Activated CD4-positive, alpha-beta T cell treated with anti-CD3 and anti-CD28 coated beads for 4 hours (primary cell): ENCODE measurements at regions not wholly inside any gene's neighbourhood (a gene's known extent, or its start where the extent isn't known, plus 50 kb on each side); places are given as distances from the start of the nearest gene placed in this dataset.

Experiments
- DNase-seq, 2 donors: peaks; one replicate each; pipeline ENCODE4 v3.0.0-alpha.2; 2020

DNA sequence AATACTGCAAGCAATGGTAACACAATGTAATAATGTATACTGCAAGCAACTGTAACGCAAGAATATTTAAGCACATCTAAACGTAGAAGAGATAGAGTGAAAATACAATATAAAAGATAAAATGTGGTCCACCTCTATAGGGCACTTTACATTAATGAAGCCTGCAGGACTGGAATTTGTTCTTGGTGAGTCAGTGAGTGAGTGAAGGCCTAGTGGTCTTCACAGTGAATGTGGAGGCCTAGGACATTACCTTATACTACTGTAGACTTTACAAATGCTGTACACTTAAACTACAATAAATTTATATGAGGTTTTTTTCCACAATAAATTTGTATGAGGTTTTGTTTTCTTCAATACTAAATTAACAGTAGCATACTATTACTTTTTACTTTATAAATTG, 287.4 kb upstream of the SNX7 start:
- no peak for DNase-seq

DNA sequence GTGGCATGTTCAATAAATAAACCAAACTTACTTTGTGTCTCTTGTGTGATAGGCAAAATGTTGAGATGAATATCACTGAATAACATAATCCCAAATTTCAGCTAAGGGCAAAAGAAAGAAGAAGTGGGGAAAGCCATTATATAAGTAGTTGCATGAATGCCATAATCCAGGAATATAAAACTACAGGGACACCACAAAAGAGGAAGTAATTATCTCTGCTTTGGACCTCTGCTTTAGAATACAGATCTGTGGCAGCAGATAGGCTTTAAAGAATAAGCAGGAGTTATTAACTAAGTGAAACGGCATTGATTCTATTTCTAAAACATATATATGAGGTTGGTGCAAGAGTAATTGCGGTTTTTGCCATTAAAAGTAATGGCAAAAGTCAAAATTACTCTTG, 288.5 kb upstream of the SNX7 start:
- DNase-seq, result no peak

DNA sequence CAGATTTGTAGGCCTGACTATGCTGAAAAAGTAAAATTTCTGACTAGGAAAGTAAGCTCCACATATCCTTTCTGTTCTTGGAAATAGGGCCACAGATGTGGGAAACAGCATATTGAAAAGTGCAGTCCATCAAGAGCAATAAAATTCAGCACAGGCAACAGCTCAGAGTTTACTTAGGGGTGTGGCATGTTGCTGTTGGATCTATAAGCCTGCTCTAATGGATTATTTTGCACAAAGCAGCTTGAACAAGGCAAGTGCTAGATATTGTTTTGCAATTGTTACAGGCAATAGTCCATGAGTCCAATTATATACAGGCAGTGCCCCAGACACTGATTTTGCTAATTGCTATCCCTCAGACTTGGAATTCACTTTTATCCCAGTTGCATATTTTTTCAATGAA, 289.8 kb upstream of the SNX7 start:
- DNase-seq, result no peak

DNA sequence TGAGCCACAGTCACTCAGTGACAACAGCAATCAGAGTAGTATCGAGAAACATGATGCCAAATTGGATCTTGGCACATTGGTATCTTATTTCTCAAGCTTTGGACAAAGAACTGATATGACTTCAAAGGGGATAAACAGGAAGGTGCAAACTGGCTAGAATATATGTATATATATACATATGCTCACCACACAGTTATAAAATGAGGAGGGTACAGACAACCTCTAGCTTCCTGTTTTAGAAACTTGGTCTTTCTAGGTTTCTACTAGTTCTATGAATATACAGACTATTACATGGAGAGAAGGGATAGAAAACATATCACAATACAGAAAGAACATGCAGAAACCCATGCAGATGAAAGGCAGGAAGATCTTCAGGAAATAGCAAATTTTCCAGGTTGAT, 292.1 kb upstream of the SNX7 start:
- no peak for DNase-seq

DNA sequence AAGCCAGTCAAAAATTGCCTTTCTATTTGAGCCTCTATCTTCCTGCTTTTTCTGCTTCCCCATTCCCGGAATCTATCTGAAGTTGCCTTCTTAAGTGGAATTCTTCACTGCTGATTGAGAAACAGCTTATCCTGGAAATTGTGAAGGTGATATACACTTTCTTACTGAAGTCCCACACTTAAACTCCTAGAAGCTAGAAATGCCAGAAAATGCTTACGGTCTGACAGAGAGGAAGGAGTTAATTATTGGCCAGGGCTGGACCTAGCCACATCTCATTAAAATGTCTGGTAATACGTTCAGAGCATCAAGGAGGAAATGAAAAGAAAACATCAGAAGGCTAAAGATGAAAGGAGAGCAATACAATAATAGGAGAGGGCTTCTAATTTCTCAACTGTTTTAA, 292.5 kb upstream of the SNX7 start:
- DNase-seq, result no peak

DNA sequence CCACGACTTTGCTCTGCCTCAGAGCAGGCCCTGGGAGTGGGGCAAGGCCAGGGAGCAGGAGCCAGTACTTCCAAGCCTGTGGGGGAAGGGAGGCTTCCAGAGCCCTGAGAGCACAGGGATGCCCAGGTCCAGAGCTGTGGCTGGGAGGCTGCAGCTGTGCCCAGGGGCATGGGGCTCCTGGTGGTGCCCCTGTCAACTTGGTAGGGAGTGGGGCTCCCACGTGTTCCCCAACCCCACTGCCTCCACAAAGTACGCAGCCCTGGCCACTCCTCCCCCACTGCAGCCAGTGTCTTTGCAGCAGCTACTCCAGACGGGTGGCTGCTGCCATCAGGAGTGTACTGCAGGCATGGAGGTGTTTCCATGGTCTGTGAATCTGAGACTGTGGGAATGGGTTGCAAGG, 294.1 kb upstream of the SNX7 start:
- no peak for DNase-seq

DNA sequence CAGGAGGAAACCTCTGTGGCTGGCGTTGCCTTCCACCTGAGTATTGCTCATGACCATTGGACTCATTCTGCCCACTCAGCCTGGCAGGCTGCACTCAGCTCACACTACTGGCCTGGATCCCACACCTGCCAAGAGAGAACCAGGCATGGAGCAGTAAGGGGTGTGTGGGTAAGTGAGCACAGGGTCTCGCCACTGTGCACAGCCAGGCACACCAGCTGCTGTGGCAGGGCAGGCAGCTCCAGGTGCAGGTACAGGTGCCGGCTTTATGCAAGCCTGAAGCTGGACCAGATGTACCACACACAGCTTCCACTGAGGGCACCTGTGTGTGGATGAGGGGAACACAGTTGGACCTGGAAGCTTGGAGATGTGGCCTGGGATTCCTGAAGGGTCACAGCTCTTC, 295.2 kb upstream of the SNX7 start:
- no peak for DNase-seq

DNA sequence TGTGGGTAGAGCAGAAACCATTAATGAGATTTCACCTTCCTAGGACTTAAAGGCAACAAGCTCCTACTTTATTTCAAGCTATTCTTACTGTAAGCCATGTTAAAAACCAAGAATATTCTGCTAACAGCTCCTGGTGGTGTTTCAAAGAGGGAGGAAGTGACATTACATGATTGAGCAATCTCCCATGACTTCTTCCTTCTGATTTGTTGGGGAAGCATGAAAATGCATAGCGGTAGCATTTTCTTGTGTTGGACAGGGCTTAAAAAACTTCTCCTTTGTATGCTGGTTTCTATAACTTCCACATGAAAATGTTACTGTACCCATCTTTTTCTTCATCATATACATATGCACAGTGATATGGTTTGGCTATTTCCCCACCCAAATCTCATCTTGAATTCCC, 297.0 kb upstream of the SNX7 start:
- DNase-seq, result no peak

DNA sequence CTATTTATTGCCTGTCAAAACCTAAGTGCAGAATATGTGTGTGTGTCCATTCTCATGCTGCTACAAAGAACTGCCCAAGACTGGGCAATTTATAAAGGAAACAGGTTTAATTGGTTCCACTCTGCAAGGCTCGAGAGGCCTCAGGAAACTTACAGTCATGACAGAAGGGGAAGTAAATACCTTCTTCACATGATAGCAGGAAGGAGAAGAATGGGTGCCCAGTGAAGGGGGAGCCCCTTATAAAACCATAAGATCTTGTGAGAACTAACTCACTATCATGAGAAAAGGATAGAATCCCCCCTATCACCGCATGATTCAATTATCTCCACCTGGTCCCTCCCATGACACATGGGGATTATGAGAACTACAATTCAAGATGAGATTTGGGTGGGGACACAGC, 300.7 kb upstream of the SNX7 start:
- no peak for DNase-seq

DNA sequence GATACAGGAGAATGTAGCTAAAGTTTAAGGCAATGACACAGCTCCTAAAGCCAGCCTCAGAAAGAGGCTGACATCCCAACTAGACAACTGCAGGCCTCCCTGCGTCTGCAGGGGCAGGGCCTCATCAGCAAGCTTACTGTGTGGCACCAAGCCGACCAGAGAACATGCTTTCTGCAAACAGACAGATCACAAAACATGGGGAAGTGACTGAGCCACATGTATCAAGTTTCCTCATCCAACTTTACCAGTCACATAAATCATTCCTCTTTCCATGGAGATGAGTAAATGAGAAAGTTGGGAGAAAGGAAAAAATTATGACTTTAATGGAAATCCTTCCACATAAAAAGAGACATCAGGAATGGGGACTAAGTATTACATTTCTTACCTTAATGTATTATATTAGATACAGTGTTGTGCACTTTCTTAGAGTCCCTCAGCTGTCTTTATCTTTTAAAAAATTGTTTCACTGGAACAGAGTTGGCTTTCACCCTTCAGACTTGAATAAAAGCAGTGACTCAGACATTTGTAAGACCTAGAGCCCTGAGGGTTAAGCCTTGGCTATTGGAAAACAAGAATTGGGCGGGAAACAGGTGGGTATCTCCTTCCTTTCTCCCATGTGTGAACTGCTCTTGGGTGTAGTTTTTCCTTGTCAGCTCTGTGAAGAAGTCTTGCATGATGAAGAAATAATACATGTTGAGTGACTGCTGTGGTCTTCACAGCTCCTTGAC, 305.7 kb upstream of the SNX7 start:
- no peak for DNase-seq

DNA sequence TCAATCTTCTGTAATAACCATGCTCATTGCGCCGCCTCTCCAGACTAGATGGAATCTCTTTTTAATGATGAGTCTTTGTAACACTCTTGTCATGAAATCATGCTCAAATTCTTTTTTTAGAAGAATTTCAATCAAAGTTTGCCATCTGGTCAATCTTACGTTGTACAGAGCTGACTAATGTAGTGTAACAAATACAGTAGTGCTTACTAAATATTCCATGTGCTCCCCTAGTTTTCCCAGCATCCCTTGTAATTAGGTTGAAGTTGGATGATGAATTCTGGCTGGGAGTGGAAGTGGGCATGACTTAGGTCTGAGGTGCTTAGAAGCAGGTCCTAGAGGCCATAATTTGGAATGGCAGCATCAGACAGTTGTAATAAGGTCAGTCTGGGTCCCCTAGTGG, 309.1 kb upstream of the SNX7 start:
- no peak for DNase-seq

DNA sequence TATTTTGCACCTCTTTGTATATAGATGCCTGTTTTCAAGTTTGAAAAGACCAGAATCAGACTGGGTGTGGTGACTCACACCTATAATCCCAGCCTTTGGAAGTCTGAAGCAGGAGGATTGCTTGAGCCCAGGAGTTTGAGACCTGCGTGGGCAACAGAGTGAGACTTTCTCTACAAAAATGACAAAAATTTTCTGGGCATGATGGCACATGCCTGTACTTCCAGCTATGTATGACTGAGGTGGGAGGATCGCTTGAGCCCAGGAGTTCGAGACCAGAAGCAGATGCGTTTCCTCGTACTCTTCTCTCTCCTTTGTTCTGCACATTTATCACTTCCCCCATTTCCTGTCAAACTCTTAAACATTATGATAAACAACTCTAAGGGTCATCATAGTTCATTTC, 310.0 kb upstream of the SNX7 start:
- no peak for DNase-seq

DNA sequence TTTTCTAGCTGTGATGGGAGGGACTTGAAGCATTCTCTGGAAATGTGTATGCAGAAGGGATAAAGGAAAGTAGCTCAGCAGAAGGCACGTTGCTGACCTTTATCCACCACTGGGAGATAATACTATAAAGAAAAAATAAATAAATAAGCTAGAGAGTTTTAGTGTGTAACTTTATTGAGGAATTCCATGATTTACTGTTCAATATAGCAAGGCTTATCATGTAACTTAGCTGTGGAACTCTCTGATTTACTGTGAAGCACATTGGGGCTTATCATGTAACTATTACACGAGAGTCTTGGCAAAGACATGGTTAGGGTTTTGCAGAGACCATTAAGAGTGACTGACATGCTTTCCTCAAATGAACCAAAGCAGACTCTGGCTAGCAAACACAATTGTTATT, 316.1 kb upstream of the SNX7 start:
- no peak for DNase-seq

DNA sequence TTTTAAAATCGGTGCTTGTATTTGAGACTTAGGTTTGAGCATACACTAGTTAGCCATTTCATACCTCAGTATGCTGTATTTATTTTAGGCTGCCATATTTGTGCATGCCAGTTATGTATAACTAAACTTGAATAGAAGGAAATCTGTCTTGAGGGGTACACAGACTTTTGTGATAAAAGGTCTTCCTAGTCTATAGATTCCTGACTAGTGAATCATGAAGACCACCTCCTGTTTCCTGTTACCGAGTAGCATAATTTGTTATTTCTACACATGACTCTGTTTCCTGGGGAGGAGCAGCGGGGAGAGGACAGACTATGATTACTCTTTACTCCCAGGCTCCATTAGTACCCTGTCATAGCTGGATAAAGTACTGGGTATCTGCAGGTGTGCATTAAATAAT, 316.8 kb upstream of the SNX7 start:
- no peak for DNase-seq

DNA sequence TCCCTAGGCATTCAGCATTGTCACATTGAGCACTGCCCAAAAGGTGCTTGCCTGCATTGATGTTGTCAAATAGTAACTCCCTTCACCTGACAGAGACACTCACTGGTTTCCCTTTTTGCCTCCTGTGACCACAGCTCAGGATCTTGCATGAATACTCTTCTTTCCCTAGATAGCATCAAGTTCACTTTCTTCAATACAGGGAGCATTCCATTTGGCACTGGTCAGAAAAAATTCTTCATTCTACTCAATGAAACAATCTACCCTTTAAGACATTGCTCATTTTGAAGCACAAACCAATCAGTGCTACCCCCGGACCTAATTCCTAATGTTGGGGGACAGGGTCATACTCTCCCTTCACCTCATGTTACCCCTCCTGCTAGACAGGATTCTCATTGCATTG, 319.0 kb upstream of the SNX7 start:
- no peak for DNase-seq

DNA sequence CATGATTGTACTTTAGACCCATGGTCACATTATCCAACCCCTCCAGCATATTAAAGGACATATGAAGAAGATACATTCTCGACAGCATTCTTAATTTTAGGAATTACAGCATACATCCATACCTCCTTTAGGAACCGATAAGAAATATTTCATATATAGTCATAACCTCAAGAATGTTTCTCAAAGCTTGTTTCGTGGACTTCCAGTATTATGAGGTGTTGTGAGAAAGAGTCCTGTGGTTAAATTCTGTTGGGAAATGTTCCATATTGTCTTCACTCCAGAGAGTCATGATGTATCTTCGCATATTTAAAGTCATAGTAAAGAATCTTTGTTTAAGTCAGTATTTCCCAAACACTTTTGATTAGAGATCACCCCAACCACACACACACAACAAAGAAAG, 321.0 kb upstream of the SNX7 start:
- DNase-seq, result no peak

DNA sequence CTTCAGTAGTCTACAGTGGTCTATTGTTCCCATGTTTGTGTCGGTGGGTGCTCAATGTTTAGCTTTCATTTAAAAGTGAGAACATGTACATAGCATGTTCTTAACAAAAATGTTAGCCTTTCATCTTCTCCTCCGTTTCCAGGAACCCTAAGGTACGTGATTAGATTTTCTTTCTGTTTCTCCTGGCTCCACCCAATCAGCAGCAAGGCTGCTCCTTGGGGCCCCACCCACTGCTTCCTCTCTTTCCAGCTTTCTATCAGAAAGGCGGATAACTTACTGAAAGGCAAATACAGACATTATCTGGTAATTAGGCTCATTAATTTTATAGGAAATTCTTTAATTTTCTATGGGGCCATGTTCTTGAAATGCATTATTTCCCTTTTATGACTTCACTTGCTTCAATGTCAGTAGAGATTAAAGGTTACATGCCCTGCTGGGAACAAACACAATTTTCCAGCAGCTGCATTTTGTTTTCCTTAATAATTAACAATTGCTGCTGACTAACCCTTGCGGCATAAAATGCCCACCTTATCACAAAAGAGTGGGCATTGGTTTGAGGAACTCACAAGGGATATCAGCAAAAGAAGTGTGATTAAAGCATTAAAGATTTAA, 324.9 kb upstream of the SNX7 start:
- DNase-seq, result no peak

DNA sequence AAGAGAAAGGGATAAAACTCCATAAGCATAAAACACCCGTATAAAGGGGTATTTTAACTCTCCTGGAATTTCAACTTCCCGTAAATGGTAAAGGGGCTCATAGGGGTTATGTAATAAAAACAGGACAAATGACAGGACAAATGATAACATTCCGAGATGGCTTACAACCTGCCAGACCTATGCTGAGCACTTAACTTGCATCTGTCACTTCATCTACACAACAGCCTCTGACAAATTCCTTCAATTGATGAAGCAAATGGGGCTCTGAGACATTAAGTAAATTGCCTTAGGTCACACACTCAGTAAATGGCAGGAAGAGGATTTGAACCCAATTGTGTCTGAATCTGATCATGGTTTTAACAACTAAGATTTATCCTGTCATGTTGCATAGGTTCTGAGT, 327.6 kb upstream of the SNX7 start:
- DNase-seq, result no peak

DNA sequence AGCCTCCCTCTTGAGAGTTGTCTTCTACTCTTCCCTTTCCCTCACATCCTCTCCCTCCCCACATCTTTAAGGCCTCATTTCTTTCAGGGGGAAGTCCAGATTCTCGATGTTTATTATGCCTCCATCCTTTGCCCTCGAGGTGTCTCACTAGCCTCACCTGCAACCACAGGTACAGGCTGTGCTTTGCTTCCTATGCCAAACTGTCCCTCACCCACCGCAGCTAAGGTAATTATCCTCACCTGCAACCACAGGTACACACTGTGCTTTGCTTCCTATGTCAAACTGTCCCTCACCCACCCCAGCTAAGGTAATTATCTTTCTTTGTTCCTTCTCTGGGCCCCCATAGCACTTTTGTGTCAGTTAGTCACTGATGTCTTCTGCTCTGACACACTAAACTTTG, 328.1 kb upstream of the SNX7 start:
- DNase-seq, result no peak

DNA sequence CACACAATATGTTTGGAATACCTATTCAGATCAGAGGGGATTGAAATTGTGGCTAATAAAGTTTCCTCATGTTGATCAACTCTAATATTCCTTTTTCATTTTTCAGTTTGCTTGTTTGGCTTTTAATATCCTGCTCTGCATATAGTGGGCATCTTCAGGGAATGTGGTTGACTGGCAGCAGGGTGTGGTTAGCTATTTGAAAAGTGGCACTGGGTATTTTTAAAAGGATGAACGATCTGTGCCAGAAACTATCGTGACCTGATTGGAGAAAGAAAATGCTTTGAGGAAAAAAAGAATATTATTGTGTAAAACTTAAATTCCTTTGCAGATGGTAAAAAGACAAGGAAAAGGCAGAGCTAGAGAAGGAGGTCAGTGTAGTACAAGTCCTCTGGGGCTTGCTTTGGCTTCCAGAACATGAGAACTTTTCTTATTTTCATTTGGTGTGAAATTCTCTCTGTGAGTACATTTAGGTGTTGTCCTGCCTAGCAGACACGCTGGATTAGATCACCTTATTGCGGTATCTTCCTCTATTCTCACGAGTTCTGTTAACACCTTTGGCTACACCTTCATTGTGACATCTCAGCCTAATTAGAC, 329.7 kb upstream of the SNX7 start:
- no peak for DNase-seq

DNA sequence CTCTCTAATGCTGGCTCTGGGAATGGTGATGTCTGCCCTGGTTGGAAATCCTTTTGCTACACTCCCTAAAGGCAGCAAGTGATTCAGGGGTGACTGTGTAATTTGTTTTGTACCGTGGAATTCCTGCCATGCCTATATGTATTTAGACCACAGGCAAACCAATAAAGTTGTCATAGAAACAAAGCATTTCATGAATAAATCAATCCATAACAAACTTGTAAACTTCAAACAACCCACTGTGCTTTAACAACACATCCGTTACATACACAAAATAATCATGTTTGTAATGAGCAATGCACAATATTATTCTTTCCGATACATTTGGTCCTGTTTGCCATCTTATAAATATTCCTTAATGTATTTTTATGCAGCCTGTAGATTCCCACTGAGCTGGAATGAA, 330.3 kb upstream of the SNX7 start:
- no peak for DNase-seq

DNA sequence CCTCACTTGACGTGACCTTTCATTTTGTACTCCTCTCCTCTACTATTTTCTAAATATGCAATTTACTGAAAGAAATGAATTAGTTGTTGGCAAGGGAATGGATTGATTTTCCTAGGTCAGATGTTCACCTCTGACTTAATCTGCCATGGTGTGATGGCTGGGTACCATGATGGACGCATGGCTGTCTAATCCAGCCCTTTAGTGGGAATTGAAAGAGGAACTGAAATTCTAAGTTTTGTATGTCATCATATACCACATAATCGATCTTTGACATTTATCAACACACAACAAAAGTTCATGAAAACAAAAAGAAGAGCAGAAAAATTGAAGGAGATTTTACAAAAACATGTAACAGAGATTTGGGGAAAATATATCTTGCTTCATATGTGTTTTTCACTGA, 331.3 kb upstream of the SNX7 start:
- DNase-seq, result no peak

DNA sequence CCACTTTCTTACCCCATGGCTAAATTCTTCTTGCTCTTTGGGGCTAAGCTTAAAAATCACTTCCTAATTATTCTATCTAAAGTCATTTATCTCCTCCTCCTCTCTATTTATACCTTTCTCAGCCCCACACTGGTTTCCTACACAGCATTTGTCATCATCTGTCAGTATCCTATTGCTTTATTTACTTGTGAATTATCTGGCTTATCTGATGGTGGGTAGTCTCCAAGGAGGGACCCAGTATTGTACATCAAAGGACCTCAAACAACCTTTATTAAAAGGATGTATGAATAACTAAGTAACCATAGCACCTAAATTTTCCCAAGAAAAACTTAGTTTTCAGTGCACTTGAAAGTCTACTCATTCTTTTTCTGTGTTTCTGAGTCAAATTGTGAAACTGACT, 332.7 kb upstream of the SNX7 start:
- no peak for DNase-seq

DNA sequence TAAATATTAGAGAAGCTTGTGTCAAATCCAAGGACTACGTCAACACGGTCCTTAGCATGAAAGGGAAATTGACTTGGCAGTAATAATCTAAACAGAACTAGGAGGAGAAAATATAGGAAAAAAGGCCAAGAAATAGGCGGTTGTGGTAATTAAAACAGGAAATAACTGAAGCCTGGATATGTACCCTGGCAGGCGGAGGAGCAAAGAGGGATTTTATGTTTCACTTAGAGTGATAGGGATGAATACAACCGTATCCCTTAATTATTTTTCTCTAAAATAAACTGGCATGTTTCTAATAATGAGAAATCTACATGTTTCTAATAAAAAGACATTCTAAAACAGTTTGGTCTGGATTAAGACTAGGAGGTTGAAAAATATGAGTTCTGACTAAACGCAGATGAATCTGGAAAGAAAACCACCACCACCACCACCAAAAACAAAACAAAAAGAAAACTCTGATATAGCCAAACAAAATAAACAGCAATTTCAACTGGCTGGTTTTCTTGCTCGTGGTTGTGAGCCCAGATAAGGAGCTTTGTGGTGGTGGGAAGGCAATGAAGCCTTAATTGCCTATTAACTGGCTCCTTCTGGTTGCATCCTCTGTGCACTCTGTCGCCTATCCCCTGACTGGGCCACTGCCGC, 334.2 kb upstream of the SNX7 start:
- no peak for DNase-seq
